A549 (cell line): ENCODE measurements at regions not wholly inside any gene's neighbourhood (a gene's known extent, or its start where the extent isn't known, plus 50 kb on each side); places are given as distances from the start of the nearest gene placed in this dataset.

Experiments
- ATAC-seq, 2 experiments: fragments of 200-7000 bp in 1 of 2; fragments of >200 bp in 1 of 2; cut with Nextera tagmentation in 1 of 2; cut with Tn5 transposase in 1 of 2; 3 replicates each; pipeline versions ENCODE4 v1.8.0 to v1.9.1; 2018 to 2020; ENCODE audit warnings: mild to moderate bottlenecking in 1 of 2, moderate library complexity in 1 of 2
- CTCF ChIA-PET: fragments of 300-600 bp; sonication (Branson Sonifier 250); formaldehyde crosslinking; extraction: SDS; loops from one replicate; lab custom pipeline; 2021; ENCODE audit warnings: antibody characterized with exemption, inconsistent platforms; lab: Yijun Ruan, JAX
- POLR2A ChIA-PET: fragments of 350-600 bp; formaldehyde crosslinking; extraction: SDS; loops from one replicate; lab custom pipeline; 2021; ENCODE audit warnings: antibody characterized with exemption, inconsistent platforms; lab: Yijun Ruan, JAX
- DNase-seq, 2 experiments: peaks; one replicate each; pipeline versions ENCODE4 v3.0.0 to v3.0.0-alpha.2; 2011 to 2016; ENCODE audit warnings: low read depth in 1 of 2, low spot score in 1 of 2
- FAIRE-seq: peaks from 2 replicates; lab custom pipeline; 2011; peaks lifted over from hg19 to GRCh38; lab: Jason Lieb, UNC
- H3K27ac ChIP-seq, 2 experiments: fragments of >200 bp; sonication (Bioruptor Twin); formaldehyde crosslinking; 3 replicates each; pipeline ENCODE4 v1.5.1; 2016 to 2017
- H3K4me1 ChIP-seq: fragments of >200 bp; sonication (Bioruptor Twin); formaldehyde crosslinking; 3 replicates; pipeline ENCODE4 v1.6.1; 2016
- H3K4me2 ChIP-seq: fragments of >200 bp; sonication (Bioruptor Twin); formaldehyde crosslinking; 3 replicates; pipeline ENCODE4 v1.6.1; 2016
- H3K4me3 ChIP-seq: fragments of >200 bp; sonication (Bioruptor Twin); formaldehyde crosslinking; 3 replicates; pipeline ENCODE4 v1.5.1; 2016
- H3K9me3 ChIP-seq: fragments of >200 bp; sonication (Bioruptor Twin); formaldehyde crosslinking; 3 replicates; pipeline ENCODE4 v1.6.1; 2016
- BCL3 ChIP-seq: fragments of >200 bp; sonication (Bioruptor Twin); formaldehyde crosslinking; IDR thresholded peaks from 3 replicates; pipeline ENCODE4 v1.6.1; 2016
- CBX2 ChIP-seq: fragments of 200-600 bp; sonication (generic); IDR thresholded peaks from 2 replicates; pipeline ENCODE4 v1.6.1; 2016; ENCODE audit warnings: low read depth, mild to moderate bottlenecking, borderline replicate concordance
- CBX8 ChIP-seq: fragments of 200-600 bp; sonication (generic); IDR thresholded peaks from 2 replicates; pipeline ENCODE4 v1.6.1; 2016
- CTCF ChIP-seq: fragments of >200 bp; sonication (Bioruptor Twin); formaldehyde crosslinking; IDR thresholded peaks from 3 replicates; pipeline ENCODE4 v1.5.1; 2016
- EHF ChIP-seq: fragments of 250-450 bp; sonication (Bioruptor Pico); IDR thresholded peaks from 2 replicates; pipeline ENCODE4 v1.5.0; 2020; ENCODE audit warnings: mild to moderate bottlenecking
- FOXS1 ChIP-seq: fragments of 250-450 bp; sonication (Bioruptor Pico); IDR thresholded peaks from 2 replicates; pipeline ENCODE4 v1.5.0; 2020; ENCODE audit warnings: mild to moderate bottlenecking, moderate library complexity
- GATA3 ChIP-seq: IDR thresholded peaks from 2 replicates; pipeline ENCODE4 v1.6.1; 2012; ENCODE audit warnings: borderline replicate concordance
- HOXB13 ChIP-seq: fragments of 250-450 bp; sonication (Bioruptor Pico); IDR thresholded peaks from 2 replicates; pipeline ENCODE4 v1.5.0; 2020; ENCODE audit warnings: low read depth, mild to moderate bottlenecking, moderate library complexity
- JUN ChIP-seq, 2 experiments: fragments of >200 bp; sonication (Bioruptor Twin); formaldehyde crosslinking; IDR thresholded peaks; 2 replicates in 1 of 2; 3 replicates in 1 of 2; pipeline ENCODE4 v1.6.1; 2016 to 2017
- KDM1A ChIP-seq: fragments of 200-600 bp; sonication (generic); IDR thresholded peaks from 2 replicates; pipeline ENCODE4 v1.6.1; 2016; ENCODE audit warnings: low read depth, mild to moderate bottlenecking
- NFE2L2 ChIP-seq: fragments of 150-350 bp; conservative IDR thresholded peaks from 2 replicates; pipeline ENCODE4 v1.6.1; 2014; ENCODE audit warnings: low read length
- NR3C1 ChIP-seq: fragments of >200 bp; sonication (Bioruptor Twin); formaldehyde crosslinking; IDR thresholded peaks from 3 replicates; pipeline ENCODE4 v1.6.1; 2017
- PBX3 ChIP-seq: IDR thresholded peaks from 2 replicates; pipeline ENCODE4 v1.6.1; 2012
- PHF8 ChIP-seq: fragments of 200-600 bp; sonication (generic); IDR thresholded peaks from 2 replicates; pipeline ENCODE4 v1.6.1; 2016; ENCODE audit warnings: low read depth, mild to moderate bottlenecking, antibody characterized with exemption, moderate library complexity, borderline replicate concordance
- POLR2AphosphoS2 ChIP-seq: conservative IDR thresholded peaks from 2 replicates; pipeline ENCODE4 v1.6.1; 2012; ENCODE audit warnings: low read length, improper control_type of control experiment, inconsistent platforms
- RARB ChIP-seq: fragments of 250-450 bp; sonication (Bioruptor Pico); IDR thresholded peaks from 2 replicates; pipeline ENCODE4 v1.8.0; 2021; ENCODE audit warnings: mild to moderate bottlenecking, moderate library complexity
- RNF2 ChIP-seq: fragments of 200-600 bp; sonication (generic); IDR thresholded peaks from 2 replicates; pipeline ENCODE4 v1.6.1; 2016; ENCODE audit warnings: low read depth, mild to moderate bottlenecking, antibody characterized with exemption, moderate library complexity, borderline replicate concordance
- SMC3 ChIP-seq: fragments of >200 bp; sonication (Bioruptor Twin); formaldehyde crosslinking; IDR thresholded peaks from 3 replicates; pipeline ENCODE4 v1.6.1; 2018; ENCODE audit warnings: inconsistent platforms
- ZC3H11A ChIP-seq: fragments of 450-650 bp; IDR thresholded peaks from 2 replicates; pipeline ENCODE4 v1.6.1; 2014; ENCODE audit warnings: antibody characterized with exemption, mild to moderate bottlenecking
- ZFP36 ChIP-seq: fragments of 450-650 bp; IDR thresholded peaks from 2 replicates; pipeline ENCODE4 v1.6.1; 2014; ENCODE audit warnings: borderline replicate concordance; ENCODE audit not compliant: partially characterized antibody
- WGBS: methylation state at CpG from one replicate; pipeline ENCODE4 v1.1.6; 2017; ENCODE audit errors: missing lambda C conversion rate; 5-methylcytosine and 5-hydroxymethylcytosine counted together

GRCh38 chr17:77496831-77497577, 356.2 kb downstream of the SEC14L1 start:
- no peak for FAIRE-seq
- no peak for TF ChIP-seq RNF2
- TF ChIP-seq ZC3H11A = no peak
- TF ChIP-seq SMC3 = no peak
- TF ChIP-seq RARB (CRISPR knock-in tag) = no peak
- no peak for TF ChIP-seq EHF (CRISPR knock-in tag)
- no peak for TF ChIP-seq NFE2L2
- no peak for TF ChIP-seq ZFP36
- TF ChIP-seq GATA3 = no peak
- TF ChIP-seq JUN (IDR thresholded peaks at IDR 0.05) = no peak
- TF ChIP-seq FOXS1 (CRISPR knock-in tag) = no peak
- TF ChIP-seq NR3C1 = no peak

GRCh38 chr17:77497578-77497934, 356.8 kb downstream of the SEC14L1 start:
- no peak for ATAC-seq
- H3K27ac ChIP-seq = no peak overlapping the region
- TF ChIP-seq POLR2AphosphoS2 (no peak), CBX2 (no peak), HOXB13 (CRISPR knock-in tag) (no peak), NFE2L2 (no peak), CBX8 (no peak)
- POLR2A ChIA-PET = no interaction called here
- no peak overlapping the region for H3K4me3 ChIP-seq
- CTCF ChIA-PET = interaction anchor here (0.8 to 10.9 kb wide), 5 partner anchors 71 to 520 kb away, joined by 3 to 229 read pairs (median 6); no protein-coding TSS in a partner anchor
- no peaks in the 10 kb centered on the region for H3K9me3 ChIP-seq
- DNase-seq = no peak
- no peaks in the 10 kb centered on the region for H3K4me1 ChIP-seq
- no peak overlapping the region for H3K4me2 ChIP-seq
- 96% methylated on average over 8 of the region's 8 CpGs for WGBS
- FAIRE-seq = no peak

More at GRCh38 chr17:77496831-77497577, 356.2 kb downstream of the SEC14L1 start:
- H3K4me2 ChIP-seq = no peak overlapping the region
- ChIA-PET CTCF (interaction anchor here (0.8 to 10.9 kb wide), 8 partner anchors 71 to 520 kb away, joined by 3 to 229 read pairs (median 3); no protein-coding TSS in a partner anchor), POLR2A (no interaction called here)
- ATAC-seq = no peak
- H3K9me3 ChIP-seq = no peaks in the 10 kb centered on the region
- DNase-seq = no peak
- H3K4me1 ChIP-seq = no peaks in the 10 kb centered on the region
- H3K4me3 ChIP-seq = no peak overlapping the region
- no peak overlapping the region for H3K27ac ChIP-seq
- WGBS = 93% methylated on average over 8 of the region's 9 CpGs

GRCh38 chr17:77498091-77498741, 357.4 kb downstream of the SEC14L1 start:
- H3K4me3 ChIP-seq = no peak overlapping the region
- TF ChIP-seq PBX3 (no peak), KDM1A (no peak), PHF8 (no peak), CBX8 (no peak), NFE2L2 (no peak), CTCF (no peak), HOXB13 (CRISPR knock-in tag) (no peak), BCL3 (no peak)
- TF ChIP-seq, all 56 proteins: peak for 0
- no peaks in the 10 kb centered on the region for H3K4me1 ChIP-seq
- ChIA-PET CTCF (interaction anchor here (0.8 to 10.9 kb wide), 4 partner anchors 72 to 519 kb away, joined by 3 to 229 read pairs (median 72); no protein-coding TSS in a partner anchor), POLR2A (no interaction called here)
- WGBS = 90% methylated on average over 13 of the region's 25 CpGs
- no peak overlapping the region for H3K27ac ChIP-seq
- ATAC-seq (no peak), FAIRE-seq (no peak), DNase-seq (no peak)
- no peaks in the 10 kb centered on the region for H3K9me3 ChIP-seq
- no peak overlapping the region for H3K4me2 ChIP-seq
